A549 (cell line): ENCODE measurements at regions not wholly inside any gene's neighbourhood (a gene's known extent, or its start where the extent isn't known, plus 50 kb on each side); places are given as distances from the start of the nearest gene placed in this dataset.
A peak's percentile ranks its signal among the peaks of the same experiment; 100 is the strongest.

Experiments
- ATAC-seq, 2 experiments: fragments of 200-7000 bp in 1 of 2; fragments of >200 bp in 1 of 2; cut with Nextera tagmentation in 1 of 2; cut with Tn5 transposase in 1 of 2; 3 replicates each; pipeline versions ENCODE4 v1.8.0 to v1.9.1; 2018 to 2020; ENCODE audit warnings: mild to moderate bottlenecking in 1 of 2, moderate library complexity in 1 of 2
- CTCF ChIA-PET: fragments of 300-600 bp; sonication (Branson Sonifier 250); formaldehyde crosslinking; extraction: SDS; loops from one replicate; lab custom pipeline; 2021; ENCODE audit warnings: antibody characterized with exemption, inconsistent platforms; lab: Yijun Ruan, JAX
- POLR2A ChIA-PET: fragments of 350-600 bp; formaldehyde crosslinking; extraction: SDS; loops from one replicate; lab custom pipeline; 2021; ENCODE audit warnings: antibody characterized with exemption, inconsistent platforms; lab: Yijun Ruan, JAX
- DNase-seq, 2 experiments: peaks; one replicate each; pipeline versions ENCODE4 v3.0.0 to v3.0.0-alpha.2; 2011 to 2016; ENCODE audit warnings: low read depth in 1 of 2, low spot score in 1 of 2
- FAIRE-seq: peaks from 2 replicates; lab custom pipeline; 2011; peaks lifted over from hg19 to GRCh38; lab: Jason Lieb, UNC
- H3K27ac ChIP-seq, 2 experiments: fragments of >200 bp; sonication (Bioruptor Twin); formaldehyde crosslinking; 3 replicates each; pipeline ENCODE4 v1.5.1; 2016 to 2017
- H3K4me1 ChIP-seq: fragments of >200 bp; sonication (Bioruptor Twin); formaldehyde crosslinking; 3 replicates; pipeline ENCODE4 v1.6.1; 2016
- H3K4me2 ChIP-seq: fragments of >200 bp; sonication (Bioruptor Twin); formaldehyde crosslinking; 3 replicates; pipeline ENCODE4 v1.6.1; 2016
- H3K4me3 ChIP-seq: fragments of >200 bp; sonication (Bioruptor Twin); formaldehyde crosslinking; 3 replicates; pipeline ENCODE4 v1.5.1; 2016
- H3K9me3 ChIP-seq: fragments of >200 bp; sonication (Bioruptor Twin); formaldehyde crosslinking; 3 replicates; pipeline ENCODE4 v1.6.1; 2016
- BHLHE40 ChIP-seq: IDR thresholded peaks from 2 replicates; pipeline ENCODE4 v1.6.1; 2012; ENCODE audit warnings: low read depth, low read length, inconsistent platforms
- CBX2 ChIP-seq: fragments of 200-600 bp; sonication (generic); IDR thresholded peaks from 2 replicates; pipeline ENCODE4 v1.6.1; 2016; ENCODE audit warnings: low read depth, mild to moderate bottlenecking, borderline replicate concordance
- CHD2 ChIP-seq: fragments of 150-350 bp; IDR thresholded peaks from 2 replicates; pipeline ENCODE4 v1.6.1; 2014; ENCODE audit warnings: low read length; ENCODE audit not compliant: partially characterized antibody
- CTCF ChIP-seq: fragments of >200 bp; sonication (Bioruptor Twin); formaldehyde crosslinking; IDR thresholded peaks from 3 replicates; pipeline ENCODE4 v1.5.1; 2016
- E2F6 ChIP-seq: IDR thresholded peaks from 2 replicates; pipeline ENCODE4 v1.6.1; 2012; ENCODE audit warnings: low read depth, borderline replicate concordance
- ESRRA ChIP-seq: fragments of 150-350 bp; IDR thresholded peaks from 2 replicates; pipeline ENCODE4 v1.6.1; 2014; ENCODE audit warnings: mild to moderate bottlenecking, low read length, borderline replicate concordance
- HDAC2 ChIP-seq: fragments of 200-600 bp; sonication (generic); IDR thresholded peaks from 2 replicates; pipeline ENCODE4 v1.6.1; 2016
- HOXB5 ChIP-seq: fragments of 250-450 bp; sonication (Bioruptor Pico); IDR thresholded peaks from 2 replicates; pipeline ENCODE4 v1.5.0; 2020; ENCODE audit warnings: mild to moderate bottlenecking, moderate library complexity
- JUNB ChIP-seq: fragments of >200 bp; sonication (Bioruptor Twin); formaldehyde crosslinking; IDR thresholded peaks from 2 replicates; pipeline ENCODE4 v1.6.1; 2016
- MAZ ChIP-seq: fragments of 150-350 bp; IDR thresholded peaks from 2 replicates; pipeline ENCODE4 v1.6.1; 2014; ENCODE audit warnings: antibody characterized with exemption, low read depth, low read length, borderline replicate concordance
- NR3C1 ChIP-seq: fragments of >200 bp; sonication (Bioruptor Twin); formaldehyde crosslinking; IDR thresholded peaks from 3 replicates; pipeline ENCODE4 v1.6.1; 2017
- PHF8 ChIP-seq: fragments of 200-600 bp; sonication (generic); IDR thresholded peaks from 2 replicates; pipeline ENCODE4 v1.6.1; 2016; ENCODE audit warnings: low read depth, mild to moderate bottlenecking, antibody characterized with exemption, moderate library complexity, borderline replicate concordance
- POLR2A ChIP-seq: IDR thresholded peaks from 2 replicates; pipeline ENCODE4 v1.6.1; 2012; ENCODE audit warnings: mild to moderate bottlenecking, low read length
- POLR2AphosphoS2 ChIP-seq: conservative IDR thresholded peaks from 2 replicates; pipeline ENCODE4 v1.6.1; 2012; ENCODE audit warnings: low read length, improper control_type of control experiment, inconsistent platforms
- RAD21 ChIP-seq, 2 experiments: fragments of >200 bp in 1 of 2; sonication (Bioruptor Twin) in 1 of 2; formaldehyde crosslinking in 1 of 2; IDR thresholded peaks in 1 of 2; conservative IDR thresholded peaks in 1 of 2; 2 replicates in 1 of 2; 3 replicates in 1 of 2; pipeline ENCODE4 v1.6.1; 2012 to 2018; ENCODE audit warnings: inconsistent platforms in 1 of 2
- RFX5 ChIP-seq: fragments of 450-650 bp; IDR thresholded peaks from 2 replicates; pipeline ENCODE4 v1.7.1; 2014; ENCODE audit warnings: antibody characterized with exemption, mild to moderate bottlenecking, moderate library complexity
- RNF2 ChIP-seq: fragments of 200-600 bp; sonication (generic); IDR thresholded peaks from 2 replicates; pipeline ENCODE4 v1.6.1; 2016; ENCODE audit warnings: low read depth, mild to moderate bottlenecking, antibody characterized with exemption, moderate library complexity, borderline replicate concordance
- ZFP36 ChIP-seq: fragments of 450-650 bp; IDR thresholded peaks from 2 replicates; pipeline ENCODE4 v1.6.1; 2014; ENCODE audit warnings: borderline replicate concordance; ENCODE audit not compliant: partially characterized antibody
- WGBS: methylation state at CpG from one replicate; pipeline ENCODE4 v1.1.6; 2017; ENCODE audit errors: missing lambda C conversion rate; 5-methylcytosine and 5-hydroxymethylcytosine counted together
- TF ChIP-seq, protein P1 (sequence below): fragments of >200 bp; sonication (Bioruptor Twin); formaldehyde crosslinking; IDR thresholded peaks from 3 replicates; pipeline ENCODE4 v1.6.1; 2016
- TF ChIP-seq, protein P2 (sequence below): fragments of 150-350 bp; IDR thresholded peaks from 2 replicates; pipeline ENCODE4 v1.6.1; 2014; ENCODE audit warnings: low read depth, mild to moderate bottlenecking, low read length

- H3K4me2 ChIP-seq, result no peak overlapping the region
- TF ChIP-seq ESRRA (no peak), E2F6 (no peak), HOXB5 (CRISPR knock-in tag) (no peak), ZFP36 (no peak), JUNB (no peak)
- TF ChIP-seq, all 56 proteins: peak for 0
- DNase-seq (no peak), FAIRE-seq (no peak), ATAC-seq (no peak)
- Histone ChIP-seq H3K9me3 (no peaks in the 10 kb centered on the region), H3K4me1 (no peaks in the 10 kb centered on the region), H3K4me3 (no peak overlapping the region), H3K27ac (no peak overlapping the region)
- POLR2A ChIA-PET, result no interaction called here
- 35% methylated on average over 7 of the region's 8 CpGs for WGBS
- CTCF ChIA-PET, result interaction anchor here (0.6 to 1.4 kb wide), 5 partner anchors 8 to 257 kb away, joined by 3 to 5 read pairs (median 3); no protein-coding TSS in a partner anchor
Observed at GRCh38 chr2:20917287-20917660, 94.4 kb upstream of the LDAH start.

GRCh38 chr2:20916604-20917286 lies 93.8 kb upstream of the LDAH start:
- TF ChIP-seq, protein P1, sequence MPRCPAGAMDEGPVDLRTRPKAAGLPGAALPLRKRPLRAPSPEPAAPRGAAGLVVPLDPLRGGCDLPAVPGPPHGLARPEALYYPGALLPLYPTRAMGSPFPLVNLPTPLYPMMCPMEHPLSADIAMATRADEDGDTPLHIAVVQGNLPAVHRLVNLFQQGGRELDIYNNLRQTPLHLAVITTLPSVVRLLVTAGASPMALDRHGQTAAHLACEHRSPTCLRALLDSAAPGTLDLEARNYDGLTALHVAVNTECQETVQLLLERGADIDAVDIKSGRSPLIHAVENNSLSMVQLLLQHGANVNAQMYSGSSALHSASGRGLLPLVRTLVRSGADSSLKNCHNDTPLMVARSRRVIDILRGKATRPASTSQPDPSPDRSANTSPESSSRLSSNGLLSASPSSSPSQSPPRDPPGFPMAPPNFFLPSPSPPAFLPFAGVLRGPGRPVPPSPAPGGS, result no peak
- no peak for TF ChIP-seq POLR2A
- no peak for TF ChIP-seq HDAC2
- TF ChIP-seq HOXB5 (CRISPR knock-in tag), result no peak
- TF ChIP-seq CTCF, result peak; percentile 27; the same call in 1 of the 3 replicates
- no peak for TF ChIP-seq JUNB
- TF ChIP-seq MAZ, result no peak
- peak; percentile 26 to 67; a peak in 2 of 5 replicates for TF ChIP-seq RAD21 (conservative IDR thresholded peaks at IDR 0.05 in 1 of 2, IDR thresholded peaks at IDR 0.05 in 1 of 2)
- no peak for TF ChIP-seq PHF8
- H3K4me2 ChIP-seq, result peak overlapping the region; percentile 20; the same call in 1 of the 3 replicates
- ATAC-seq (peak; percentile 35 to 82; a peak in 4 of 6 replicates), FAIRE-seq (no peak), DNase-seq (peak; percentile 39 to 47)
- 34% methylated on average over 7 of the region's 7 CpGs for WGBS
- no peak overlapping the region for H3K4me3 ChIP-seq
- no peaks in the 10 kb centered on the region for H3K9me3 ChIP-seq
- POLR2A ChIA-PET, result no interaction called here
- CTCF ChIA-PET, result interaction anchor here (0.6 to 1.4 kb wide), 5 partner anchors 8 to 256 kb away, joined by 3 to 5 read pairs (median 3); no protein-coding TSS in a partner anchor
- no peaks in the 10 kb centered on the region for H3K4me1 ChIP-seq
- H3K27ac ChIP-seq, result no peak overlapping the region

DNA sequence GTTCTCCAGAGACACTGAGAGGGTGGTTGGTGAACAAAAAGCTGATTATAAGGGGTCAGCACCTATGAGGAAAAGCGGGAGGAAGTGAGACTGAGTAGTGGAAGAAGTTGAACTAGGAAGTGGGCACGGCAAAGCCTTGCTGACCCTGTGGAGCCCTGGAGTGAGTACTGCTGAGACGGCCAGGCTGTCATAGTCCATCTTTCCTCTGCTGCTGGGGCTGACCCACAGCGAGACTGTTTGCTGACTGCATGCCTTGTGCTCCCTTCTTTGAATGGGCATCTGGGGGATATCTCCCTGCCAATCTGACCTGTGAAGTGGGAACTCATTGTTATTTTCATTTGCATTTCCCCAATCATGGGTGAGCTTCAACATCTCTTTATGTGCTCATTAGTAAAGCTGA lies 92.4 kb upstream of the LDAH start:
- TF ChIP-seq JUNB (no peak), MAZ (no peak), RNF2 (no peak), E2F6 (no peak), NR3C1 (no peak), CHD2 (no peak), CBX2 (no peak), RFX5 (no peak), POLR2AphosphoS2 (no peak), BHLHE40 (no peak), HDAC2 (no peak)
- TF ChIP-seq, protein P2, sequence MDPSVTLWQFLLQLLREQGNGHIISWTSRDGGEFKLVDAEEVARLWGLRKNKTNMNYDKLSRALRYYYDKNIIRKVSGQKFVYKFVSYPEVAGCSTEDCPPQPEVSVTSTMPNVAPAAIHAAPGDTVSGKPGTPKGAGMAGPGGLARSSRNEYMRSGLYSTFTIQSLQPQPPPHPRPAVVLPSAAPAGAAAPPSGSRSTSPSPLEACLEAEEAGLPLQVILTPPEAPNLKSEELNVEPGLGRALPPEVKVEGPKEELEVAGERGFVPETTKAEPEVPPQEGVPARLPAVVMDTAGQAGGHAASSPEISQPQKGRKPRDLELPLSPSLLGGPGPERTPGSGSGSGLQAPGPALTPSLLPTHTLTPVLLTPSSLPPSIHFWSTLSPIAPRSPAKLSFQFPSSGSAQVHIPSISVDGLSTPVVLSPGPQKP, result no peak
- TF ChIP-seq, all 56 proteins: peak for 0
- H3K27ac ChIP-seq, result no peak overlapping the region
- FAIRE-seq (no peak), ATAC-seq (no peak), DNase-seq (no peak)
- no peak overlapping the region for H3K4me3 ChIP-seq
- H3K4me1 ChIP-seq, result no peaks in the 10 kb centered on the region
- H3K4me2 ChIP-seq, result no peak overlapping the region
- ChIA-PET POLR2A (no interaction called here), CTCF (interaction anchor here (1.0 to 1.8 kb wide), 2 partner anchors 11 to 254 kb away, joined by 5 to 6 read pairs; no protein-coding TSS in a partner anchor)
- WGBS, result 19% methylated on average over 4 of the region's 4 CpGs
- H3K9me3 ChIP-seq, result no peaks in the 10 kb centered on the region
